ENCODE measurements at regions not wholly inside any gene's neighbourhood (a gene's known extent, or its start where the extent isn't known, plus 50 kb on each side); places are given as distances from the start of the nearest gene placed in this dataset.

GRCh38 chr3:170749765-170750477 lies 120.1 kb downstream of the RPL22L1 start:
- H3K9me3 ChIP-seq: no peaks in the 10 kb centered on the region
- H3K27me3 ChIP-seq: no peaks in the 10 kb centered on the region
- no peak overlapping the region for H3K27ac ChIP-seq
- DNase-seq (no peak), ATAC-seq (no peak)
- peaks cover 0 to 5% of the 10 kb centered on the region in 2 donors for H3K4me1 ChIP-seq
- H3K36me3 ChIP-seq: no peaks in the 10 kb centered on the region
- no peak for TF ChIP-seq CTCF (IDR thresholded peaks at IDR 0.05)
- no peak overlapping the region for H3K4me3 ChIP-seq
- intact Hi-C loops (cut with DNase I): no loop called here

GRCh38 chr3:170749185-170749584 lies 120.8 kb downstream of the RPL22L1 start:
- no peak for ATAC-seq
- intact Hi-C loops (cut with DNase I): no loop called here

GRCh38 chr3:170746175-170746942 lies 123.6 kb downstream of the RPL22L1 start:
- Histone ChIP-seq H3K4me1 (peaks cover 0 to 3% of the 10 kb centered on the region in 2 donors), H3K9me3 (no peaks in the 10 kb centered on the region), H3K4me3 (no peak overlapping the region), H3K36me3 (no peaks in the 10 kb centered on the region), H3K27ac (no peak overlapping the region), H3K27me3 (no peaks in the 10 kb centered on the region)
- intact Hi-C loops (cut with DNase I): no loop called here
- DNase-seq (no peak), ATAC-seq (no peak)
- TF ChIP-seq CTCF (IDR thresholded peaks at IDR 0.05): no peak

More at GRCh38 chr3:170749185-170749584, 120.8 kb downstream of the RPL22L1 start:
- TF ChIP-seq CTCF (IDR thresholded peaks at IDR 0.05): no peak
- Histone ChIP-seq H3K4me1 (peaks cover 0 to 5% of the 10 kb centered on the region in 2 donors), H3K9me3 (no peaks in the 10 kb centered on the region), H3K4me3 (no peak overlapping the region), H3K36me3 (no peaks in the 10 kb centered on the region), H3K27me3 (no peaks in the 10 kb centered on the region), H3K27ac (no peak overlapping the region)
- DNase-seq: no peak

- Histone ChIP-seq H3K27me3 (no peaks in the 10 kb centered on the region), H3K36me3 (no peaks in the 10 kb centered on the region), H3K9me3 (no peaks in the 10 kb centered on the region), H3K4me1 (no peaks in the 10 kb centered on the region), H3K27ac (no peak overlapping the region), H3K4me3 (no peak overlapping the region)
- no peak for DNase-seq
- peak; percentile 65 for ATAC-seq
- no peak for TF ChIP-seq CTCF (IDR thresholded peaks at IDR 0.05)
- intact Hi-C loops (cut with DNase I): no loop called here
Measured at GRCh38 chr3:170745211-170745718, 124.7 kb downstream of the RPL22L1 start.

All from left lung (tissue), 4 donors.